CD4-positive, alpha-beta T cell (primary cell): ENCODE measurements at regions not wholly inside any gene's neighbourhood (a gene's known extent, or its start where the extent isn't known, plus 50 kb on each side); places are given as distances from the start of the nearest gene placed in this dataset.

Experiments
- ATAC-seq: fragments of 200-7000 bp; cut with Tn5 transposase; one replicate; pipeline ENCODE4 v1.10.0; 2022; ENCODE audit warnings: mild to moderate bottlenecking; ENCODE audit not compliant: poor library complexity
- CTCF ChIA-PET: fragments of 350-600 bp; sonication (Branson Sonifier 250); formaldehyde crosslinking; loops from one replicate; lab custom pipeline; 2021; ENCODE audit warnings: antibody characterized with exemption, inconsistent platforms; lab: Charles Lee
- POLR2A ChIA-PET: fragments of 350-600 bp; sonication (Branson Sonifier 250); formaldehyde crosslinking; loops from one replicate; lab custom pipeline; 2021; ENCODE audit warnings: antibody characterized with exemption, inconsistent platforms; lab: Charles Lee
- DNase-seq, 14 experiments: peaks; one replicate each; pipeline ENCODE4 v3.0.0-alpha.2; 2013 to 2020; ENCODE audit warnings: mixed read lengths in 2 of 14
- H3K27ac ChIP-seq, 2 donors: one replicate each; pipeline versions ENCODE4 v1.5.1 to v1.7.0; 2013; ENCODE audit warnings: low read length in 2 of 2, low read depth in 1 of 2, mild to moderate bottlenecking in 1 of 2
- H3K27me3 ChIP-seq, 2 experiments: 1 replicate in 1 of 2; 2 replicates in 1 of 2; pipeline versions ENCODE4 v1.6.1 to v1.7.0; 2013; ENCODE audit warnings: low read length in 2 of 2, control low read depth in 1 of 2, mild to moderate bottlenecking in 1 of 2, moderate library complexity in 1 of 2; ENCODE audit not compliant: insufficient read depth in 2 of 2, control insufficient read depth in 1 of 2
- H3K36me3 ChIP-seq: one replicate; pipeline ENCODE4 v1.6.1; 2013; ENCODE audit warnings: low read length, control low read depth; ENCODE audit not compliant: insufficient read depth
- H3K4me1 ChIP-seq: one replicate; pipeline ENCODE4 v1.6.1; 2013; ENCODE audit warnings: low read length, control low read depth; ENCODE audit not compliant: insufficient read depth
- H3K4me3 ChIP-seq: one replicate; pipeline ENCODE4 v1.5.1; 2013; ENCODE audit warnings: mild to moderate bottlenecking, low read length, moderate library complexity
- H3K9me3 ChIP-seq, 2 experiments: 1 replicate in 1 of 2; 2 replicates in 1 of 2; pipeline versions ENCODE4 v1.6.1 to v1.7.0; 2013; ENCODE audit warnings: low read length in 2 of 2, mild to moderate bottlenecking in 2 of 2, control low read depth in 1 of 2, moderate library complexity in 1 of 2; ENCODE audit not compliant: control insufficient read depth in 1 of 2, insufficient read depth in 1 of 2
- H3K27ac Mint-ChIP-seq: one replicate; pipeline ENCODE4 v1.8.0; 2020; ENCODE audit warnings: mixed read lengths
- H3K27me3 Mint-ChIP-seq: one replicate; pipeline ENCODE4 v1.8.0; 2021; ENCODE audit warnings: mixed read lengths
- H3K36me3 Mint-ChIP-seq: one replicate; pipeline ENCODE4 v1.8.0; 2021; ENCODE audit warnings: low read depth, mixed read lengths
- H3K4me1 Mint-ChIP-seq: one replicate; pipeline ENCODE4 v1.8.0; 2021; ENCODE audit warnings: low read depth, mixed read lengths
- H3K4me3 Mint-ChIP-seq: one replicate; pipeline ENCODE4 v1.8.0; 2020; ENCODE audit warnings: mild to moderate bottlenecking, mixed read lengths
- H3K9me3 Mint-ChIP-seq: one replicate; pipeline ENCODE4 v1.8.0; 2020; ENCODE audit warnings: mixed read lengths
- intact Hi-C, 2 experiments: fragments of 100-400 bp; cut with DNase I in 1 of 2; cut with micrococcal nuclease in 1 of 2; formaldehyde crosslinking; loops; one replicate each; pipeline versions ENCODE4 v1.15.1 to v1.9.0; 2023 to 2025; cut with DNase I, micrococcal nuclease
- TF ChIP-seq, protein P1 (sequence below): fragments of 200-600 bp; IDR thresholded peaks from one replicate; pipeline ENCODE4 v1.8.0; 2022; ENCODE audit warnings: antibody characterized with exemption, mild to moderate bottlenecking

DNA sequence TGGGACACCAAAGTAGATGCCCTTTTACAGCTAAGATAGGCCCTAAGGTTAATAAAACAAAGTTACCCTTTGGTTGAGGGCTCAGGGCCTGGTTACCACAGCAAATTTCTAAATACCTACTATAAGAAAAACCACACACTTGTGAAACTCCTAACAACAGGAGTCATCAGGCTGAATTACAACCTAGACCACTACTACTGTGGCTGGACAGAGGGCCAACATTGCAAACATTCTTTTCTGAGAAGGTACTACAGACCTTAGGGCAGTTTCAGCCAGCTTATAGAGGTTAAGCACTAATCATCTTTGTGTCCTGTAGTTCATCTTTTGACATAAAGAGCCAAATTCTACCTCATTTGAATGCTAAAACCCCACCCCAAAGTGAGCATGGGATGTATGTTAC lies 504.0 kb downstream of the RAPGEF2 start:
- POLR2A ChIA-PET = no interaction called here
- Histone ChIP-seq H3K4me3 (no peak overlapping the region), H3K4me1 (no peaks in the 10 kb centered on the region), H3K36me3 (no peaks in the 10 kb centered on the region), H3K27me3 (no peaks in the 10 kb centered on the region), H3K9me3 (no peaks in the 10 kb centered on the region), H3K27ac (no peak overlapping the region)
- Mint-ChIP-seq H3K4me3 (no peak overlapping the region), H3K9me3 (peaks cover 7% of the 10 kb centered on the region), H3K27me3 (no peaks in the 10 kb centered on the region), H3K27ac (no peak overlapping the region), H3K4me1 (no peaks in the 10 kb centered on the region), H3K36me3 (no peaks in the 10 kb centered on the region)
- ATAC-seq = no peak
- TF ChIP-seq, protein P1, sequence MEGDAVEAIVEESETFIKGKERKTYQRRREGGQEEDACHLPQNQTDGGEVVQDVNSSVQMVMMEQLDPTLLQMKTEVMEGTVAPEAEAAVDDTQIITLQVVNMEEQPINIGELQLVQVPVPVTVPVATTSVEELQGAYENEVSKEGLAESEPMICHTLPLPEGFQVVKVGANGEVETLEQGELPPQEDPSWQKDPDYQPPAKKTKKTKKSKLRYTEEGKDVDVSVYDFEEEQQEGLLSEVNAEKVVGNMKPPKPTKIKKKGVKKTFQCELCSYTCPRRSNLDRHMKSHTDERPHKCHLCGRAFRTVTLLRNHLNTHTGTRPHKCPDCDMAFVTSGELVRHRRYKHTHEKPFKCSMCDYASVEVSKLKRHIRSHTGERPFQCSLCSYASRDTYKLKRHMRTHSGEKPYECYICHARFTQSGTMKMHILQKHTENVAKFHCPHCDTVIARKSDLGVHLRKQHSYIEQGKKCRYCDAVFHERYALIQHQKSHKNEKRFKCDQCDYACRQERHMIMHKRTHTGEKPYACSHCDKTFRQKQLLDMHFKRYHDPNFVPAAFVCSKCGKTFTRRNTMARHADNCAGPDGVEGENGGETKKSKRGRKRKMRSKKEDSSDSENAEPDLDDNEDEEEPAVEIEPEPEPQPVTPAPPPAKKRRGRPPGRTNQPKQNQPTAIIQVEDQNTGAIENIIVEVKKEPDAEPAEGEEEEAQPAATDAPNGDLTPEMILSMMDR = no peak
- DNase-seq = no peak
- intact Hi-C loops = no loop called here
- CTCF ChIA-PET = no interaction called here

DNA sequence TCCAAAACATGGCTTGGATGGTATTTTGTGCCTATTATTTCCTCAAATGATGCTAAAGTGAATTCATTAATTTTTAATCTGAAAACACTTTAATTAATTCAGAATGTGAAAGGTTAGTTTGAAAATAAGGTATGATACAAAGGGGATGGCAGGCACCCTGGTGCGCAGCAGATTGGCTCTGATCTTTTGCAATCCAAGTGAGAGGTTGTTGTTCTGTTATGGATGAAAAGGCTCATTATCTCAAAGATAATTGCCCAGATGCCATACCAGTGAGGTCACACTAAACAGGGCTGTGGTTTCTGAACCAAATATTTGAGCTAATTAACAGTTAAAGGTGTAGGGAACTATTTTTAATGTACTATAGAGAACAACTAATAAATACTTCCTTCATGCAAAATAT lies 504.9 kb downstream of the RAPGEF2 start:
- ChIA-PET CTCF (no interaction called here), POLR2A (no interaction called here)
- Histone ChIP-seq H3K4me1 (no peaks in the 10 kb centered on the region), H3K4me3 (no peak overlapping the region), H3K27ac (no peak overlapping the region), H3K27me3 (no peaks in the 10 kb centered on the region), H3K9me3 (no peaks in the 10 kb centered on the region), H3K36me3 (no peaks in the 10 kb centered on the region)
- DNase-seq (no peak), ATAC-seq (no peak)
- TF ChIP-seq, protein P1 = no peak
- intact Hi-C loops = no loop called here
- Mint-ChIP-seq H3K27ac (no peak overlapping the region), H3K9me3 (peaks cover 7% of the 10 kb centered on the region), H3K4me1 (no peaks in the 10 kb centered on the region), H3K27me3 (no peaks in the 10 kb centered on the region), H3K36me3 (no peaks in the 10 kb centered on the region), H3K4me3 (no peak overlapping the region)

DNA sequence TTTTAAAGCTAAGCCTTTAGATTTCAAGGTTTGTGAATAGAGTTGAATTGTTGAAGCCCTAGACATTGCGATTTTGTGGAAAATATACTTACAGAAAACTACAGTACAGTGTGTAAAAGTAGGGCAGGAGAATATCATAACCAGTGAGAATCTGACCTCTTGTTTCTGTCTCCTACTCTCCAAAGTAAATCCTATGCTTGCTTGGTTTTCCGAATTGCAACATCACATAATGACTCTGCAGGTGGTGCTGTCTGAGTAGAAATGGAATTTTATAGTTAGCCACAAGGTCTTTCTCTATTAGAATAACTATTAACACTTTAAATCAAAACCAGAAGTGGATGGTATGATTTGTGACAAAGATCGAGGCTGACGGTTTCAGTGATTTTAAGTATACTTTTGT lies 505.6 kb downstream of the RAPGEF2 start:
- Histone ChIP-seq H3K4me3 (no peak overlapping the region), H3K4me1 (no peaks in the 10 kb centered on the region), H3K36me3 (no peaks in the 10 kb centered on the region), H3K27me3 (no peaks in the 10 kb centered on the region), H3K9me3 (no peaks in the 10 kb centered on the region), H3K27ac (no peak overlapping the region)
- Mint-ChIP-seq H3K4me3 (no peak overlapping the region), H3K4me1 (no peaks in the 10 kb centered on the region), H3K9me3 (peaks cover 7% of the 10 kb centered on the region), H3K36me3 (no peaks in the 10 kb centered on the region), H3K27ac (no peak overlapping the region), H3K27me3 (no peaks in the 10 kb centered on the region)
- TF ChIP-seq, protein P1 = no peak
- POLR2A ChIA-PET = no interaction called here
- intact Hi-C loops = no loop called here
- ATAC-seq = no peak
- CTCF ChIA-PET = no interaction called here
- DNase-seq = no peak
